ENCODE measurements at regions not wholly inside any gene's neighbourhood (a gene's known extent, or its start where the extent isn't known, plus 50 kb on each side); places are given as distances from the start of the nearest gene placed in this dataset.

DNA sequence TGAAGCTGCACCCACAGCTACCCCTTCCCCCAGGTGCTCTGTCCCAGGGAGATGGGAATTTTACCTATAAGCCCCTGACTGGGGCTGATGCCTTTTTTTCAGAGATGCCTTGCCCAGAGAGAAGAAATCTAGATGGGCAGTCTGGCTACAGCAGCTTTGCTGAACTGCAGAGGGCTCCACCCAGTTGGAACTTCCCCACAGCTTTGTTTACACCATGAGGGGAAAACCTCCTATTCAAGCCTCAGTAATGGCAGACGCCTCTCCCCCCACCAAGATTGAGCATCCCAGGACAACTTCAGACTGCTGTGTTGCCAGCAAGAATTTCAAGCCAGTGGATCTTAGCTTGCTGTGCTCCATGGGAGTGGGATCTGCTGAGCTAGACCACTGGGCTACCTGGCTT lies 122.6 kb upstream of the MOCS1 start:
- CTCF ChIA-PET (ENCODE audit: low intra/inter-chr PET ratio, low total read pairs): no interaction called here
- BruUV-seq (replicated peaks): no TSS peak
- WGBS (ENCODE audit: low lambda C conversion rate): 0% methylated on average over 1 of the region's 1 CpG

DNA sequence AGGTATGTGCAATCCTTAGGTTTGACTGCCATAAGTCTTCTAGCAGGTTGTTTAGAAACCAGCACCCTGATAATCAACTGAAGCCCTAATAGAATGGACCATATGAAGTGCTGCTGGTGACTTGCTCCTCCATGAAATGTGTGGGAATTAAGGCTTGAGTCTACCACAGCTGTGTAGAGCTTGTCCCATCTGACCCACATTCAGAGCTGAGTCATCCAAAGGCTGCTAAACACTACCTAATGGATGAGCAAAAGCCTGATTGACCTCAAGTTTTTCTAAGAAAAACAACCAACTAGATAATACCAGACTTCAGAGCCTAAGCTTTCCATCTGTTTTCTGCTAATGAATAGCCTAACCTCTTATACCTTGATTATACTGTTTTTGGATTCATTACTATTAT lies 120.3 kb upstream of the MOCS1 start:
- no peak overlapping the region for H3K27ac ChIP-seq (ENCODE audit: extremely low read length, insufficient read depth, low read length)
- ChIA-PET POLR2A (no interaction called here), CTCF (ENCODE audit: low intra/inter-chr PET ratio, low total read pairs) (no interaction called here)
- no peak for ATAC-seq
- no peak for FAIRE-seq
- no peak overlapping the region for H2AFZ ChIP-seq (ENCODE audit: low read length)
- no peak for DNase-seq (ENCODE audit: low spot score)
- no peaks in the 10 kb centered on the region for H3K4me1 ChIP-seq (ENCODE audit: insufficient read depth, low read length)
- H3K9ac ChIP-seq (ENCODE audit: insufficient read depth, low read depth, low read length): no peak overlapping the region
- no peak overlapping the region for H3K4me3 ChIP-seq (replicated peaks in 1 of 3; ENCODE audit: insufficient read depth in 1 of 3, low read depth in 2 of 3, low read length in 3 of 3)
- H3K4me2 ChIP-seq (ENCODE audit: low read depth, low read length): no peak overlapping the region
- no TSS peak for BruUV-seq (replicated peaks)
- H4K20me1 ChIP-seq (ENCODE audit: insufficient read depth, low read length): no peaks in the 10 kb centered on the region
- intact Hi-C loops (cut with micrococcal nuclease; ENCODE audit: unreplicated experiment) (no loop called here), in situ Hi-C loops (cut with HindIII; ENCODE audit: extremely low pct_ligation_motif_present, low pct_unique_long_range_greater_than_20kb) (no loop called here)
- no peaks in the 10 kb centered on the region for H3K36me3 ChIP-seq (replicated peaks in 1 of 2; ENCODE audit: control insufficient read depth in 1 of 2, insufficient read depth in 2 of 2, low read length in 2 of 2)
- no peaks in the 10 kb centered on the region for H3K27me3 ChIP-seq (ENCODE audit: control insufficient read depth in 1 of 2, insufficient read depth in 2 of 2, low read length in 2 of 2)
- no peaks in the 10 kb centered on the region for H3K79me2 ChIP-seq (ENCODE audit: insufficient read depth, low read length)
- peaks cover 76% of the 10 kb centered on the region for H3K9me3 ChIP-seq (ENCODE audit: low read length)
- TF ChIP-seq, protein P1, sequence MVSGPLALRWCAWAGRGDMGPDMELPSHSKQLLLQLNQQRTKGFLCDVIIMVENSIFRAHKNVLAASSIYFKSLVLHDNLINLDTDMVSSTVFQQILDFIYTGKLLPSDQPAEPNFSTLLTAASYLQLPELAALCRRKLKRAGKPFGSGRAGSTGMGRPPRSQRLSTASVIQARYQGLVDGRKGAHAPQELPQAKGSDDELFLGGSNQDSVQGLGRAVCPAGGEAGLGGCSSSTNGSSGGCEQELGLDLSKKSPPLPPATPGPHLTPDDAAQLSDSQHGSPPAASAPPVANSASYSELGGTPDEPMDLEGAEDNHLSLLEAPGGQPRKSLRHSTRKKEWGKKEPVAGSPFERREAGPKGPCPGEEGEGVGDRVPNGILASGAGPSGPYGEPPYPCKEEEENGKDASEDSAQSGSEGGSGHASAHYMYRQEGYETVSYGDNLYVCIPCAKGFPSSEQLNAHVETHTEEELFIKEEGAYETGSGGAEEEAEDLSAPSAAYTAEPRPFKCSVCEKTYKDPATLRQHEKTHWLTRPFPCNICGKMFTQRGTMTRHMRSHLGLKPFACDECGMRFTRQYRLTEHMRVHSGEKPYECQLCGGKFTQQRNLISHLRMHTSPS (CRISPR knock-in tag; IDR thresholded peaks at IDR 0.05; ENCODE audit: low read depth): no peak
- TF ChIP-seq ZNF644 (CRISPR knock-in tag; IDR thresholded peaks at IDR 0.05; ENCODE audit: low read depth) (no peak), NR2F2 (IDR thresholded peaks at IDR 0.05; ENCODE audit: borderline replicate concordance, low read depth) (no peak), EED (CRISPR knock-in tag; IDR thresholded peaks at IDR 0.05) (no peak), NFE2L1 (CRISPR knock-in tag; IDR thresholded peaks at IDR 0.05; ENCODE audit: borderline replicate concordance) (no peak)
- TF ChIP-seq, protein P2, sequence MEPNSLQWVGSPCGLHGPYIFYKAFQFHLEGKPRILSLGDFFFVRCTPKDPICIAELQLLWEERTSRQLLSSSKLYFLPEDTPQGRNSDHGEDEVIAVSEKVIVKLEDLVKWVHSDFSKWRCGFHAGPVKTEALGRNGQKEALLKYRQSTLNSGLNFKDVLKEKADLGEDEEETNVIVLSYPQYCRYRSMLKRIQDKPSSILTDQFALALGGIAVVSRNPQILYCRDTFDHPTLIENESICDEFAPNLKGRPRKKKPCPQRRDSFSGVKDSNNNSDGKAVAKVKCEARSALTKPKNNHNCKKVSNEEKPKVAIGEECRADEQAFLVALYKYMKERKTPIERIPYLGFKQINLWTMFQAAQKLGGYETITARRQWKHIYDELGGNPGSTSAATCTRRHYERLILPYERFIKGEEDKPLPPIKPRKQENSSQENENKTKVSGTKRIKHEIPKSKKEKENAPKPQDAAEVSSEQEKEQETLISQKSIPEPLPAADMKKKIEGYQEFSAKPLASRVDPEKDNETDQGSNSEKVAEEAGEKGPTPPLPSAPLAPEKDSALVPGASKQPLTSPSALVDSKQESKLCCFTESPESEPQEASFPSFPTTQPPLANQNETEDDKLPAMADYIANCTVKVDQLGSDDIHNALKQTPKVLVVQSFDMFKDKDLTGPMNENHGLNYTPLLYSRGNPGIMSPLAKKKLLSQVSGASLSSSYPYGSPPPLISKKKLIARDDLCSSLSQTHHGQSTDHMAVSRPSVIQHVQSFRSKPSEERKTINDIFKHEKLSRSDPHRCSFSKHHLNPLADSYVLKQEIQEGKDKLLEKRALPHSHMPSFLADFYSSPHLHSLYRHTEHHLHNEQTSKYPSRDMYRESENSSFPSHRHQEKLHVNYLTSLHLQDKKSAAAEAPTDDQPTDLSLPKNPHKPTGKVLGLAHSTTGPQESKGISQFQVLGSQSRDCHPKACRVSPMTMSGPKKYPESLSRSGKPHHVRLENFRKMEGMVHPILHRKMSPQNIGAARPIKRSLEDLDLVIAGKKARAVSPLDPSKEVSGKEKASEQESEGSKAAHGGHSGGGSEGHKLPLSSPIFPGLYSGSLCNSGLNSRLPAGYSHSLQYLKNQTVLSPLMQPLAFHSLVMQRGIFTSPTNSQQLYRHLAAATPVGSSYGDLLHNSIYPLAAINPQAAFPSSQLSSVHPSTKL (CRISPR knock-in tag; IDR thresholded peaks at IDR 0.05): no peak
- TF ChIP-seq, protein P3, sequence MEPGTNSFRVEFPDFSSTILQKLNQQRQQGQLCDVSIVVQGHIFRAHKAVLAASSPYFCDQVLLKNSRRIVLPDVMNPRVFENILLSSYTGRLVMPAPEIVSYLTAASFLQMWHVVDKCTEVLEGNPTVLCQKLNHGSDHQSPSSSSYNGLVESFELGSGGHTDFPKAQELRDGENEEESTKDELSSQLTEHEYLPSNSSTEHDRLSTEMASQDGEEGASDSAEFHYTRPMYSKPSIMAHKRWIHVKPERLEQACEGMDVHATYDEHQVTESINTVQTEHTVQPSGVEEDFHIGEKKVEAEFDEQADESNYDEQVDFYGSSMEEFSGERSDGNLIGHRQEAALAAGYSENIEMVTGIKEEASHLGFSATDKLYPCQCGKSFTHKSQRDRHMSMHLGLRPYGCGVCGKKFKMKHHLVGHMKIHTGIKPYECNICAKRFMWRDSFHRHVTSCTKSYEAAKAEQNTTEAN (CRISPR knock-in tag; conservative IDR thresholded peaks at IDR 0.05): no peak

More for the DNA sequence above, 122.6 kb upstream of the MOCS1 start:
- DNase-seq (ENCODE audit: low spot score) (no peak), ATAC-seq (no peak), FAIRE-seq (no peak)
- Histone ChIP-seq H3K9ac (ENCODE audit: insufficient read depth, low read depth, low read length) (no peak overlapping the region), H3K79me2 (ENCODE audit: insufficient read depth, low read length) (no peaks in the 10 kb centered on the region), H3K4me2 (ENCODE audit: low read depth, low read length) (no peak overlapping the region), H2AFZ (ENCODE audit: low read length) (no peak overlapping the region), H3K9me3 (ENCODE audit: low read length) (peaks cover 73% of the 10 kb centered on the region), H3K4me1 (ENCODE audit: insufficient read depth, low read length) (no peaks in the 10 kb centered on the region), H4K20me1 (ENCODE audit: insufficient read depth, low read length) (no peaks in the 10 kb centered on the region), H3K4me3 (replicated peaks in 1 of 3; ENCODE audit: insufficient read depth in 1 of 3, low read depth in 2 of 3, low read length in 3 of 3) (no peak overlapping the region), H3K27ac (ENCODE audit: extremely low read length, insufficient read depth, low read length) (no peak overlapping the region), H3K27me3 (ENCODE audit: control insufficient read depth in 1 of 2, insufficient read depth in 2 of 2, low read length in 2 of 2) (no peaks in the 10 kb centered on the region), H3K36me3 (replicated peaks in 1 of 2; ENCODE audit: control insufficient read depth in 1 of 2, insufficient read depth in 2 of 2, low read length in 2 of 2) (no peaks in the 10 kb centered on the region)
- TF ChIP-seq ZNF282 (IDR thresholded peaks at IDR 0.05; ENCODE audit: partially characterized antibody) (no peak), MYNN (CRISPR knock-in tag; IDR thresholded peaks at IDR 0.05; ENCODE audit: low read depth) (no peak), RNF2 (conservative IDR thresholded peaks at IDR 0.05; ENCODE audit: low read depth) (no peak)
- TF ChIP-seq, protein P4, sequence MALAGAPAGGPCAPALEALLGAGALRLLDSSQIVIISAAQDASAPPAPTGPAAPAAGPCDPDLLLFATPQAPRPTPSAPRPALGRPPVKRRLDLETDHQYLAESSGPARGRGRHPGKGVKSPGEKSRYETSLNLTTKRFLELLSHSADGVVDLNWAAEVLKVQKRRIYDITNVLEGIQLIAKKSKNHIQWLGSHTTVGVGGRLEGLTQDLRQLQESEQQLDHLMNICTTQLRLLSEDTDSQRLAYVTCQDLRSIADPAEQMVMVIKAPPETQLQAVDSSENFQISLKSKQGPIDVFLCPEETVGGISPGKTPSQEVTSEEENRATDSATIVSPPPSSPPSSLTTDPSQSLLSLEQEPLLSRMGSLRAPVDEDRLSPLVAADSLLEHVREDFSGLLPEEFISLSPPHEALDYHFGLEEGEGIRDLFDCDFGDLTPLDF (CRISPR knock-in tag; IDR thresholded peaks at IDR 0.05): no peak
- intact Hi-C loops (cut with micrococcal nuclease; ENCODE audit: unreplicated experiment): no loop called here
- POLR2A ChIA-PET: no interaction called here
- in situ Hi-C loops (cut with HindIII; ENCODE audit: extremely low pct_ligation_motif_present, low pct_unique_long_range_greater_than_20kb): no loop called here
